Smooth muscle cell of the brain vasculature (primary cell): ENCODE measurements at regions not wholly inside any gene's neighbourhood (a gene's known extent, or its start where the extent isn't known, plus 50 kb on each side); places are given as distances from the start of the nearest gene placed in this dataset.

Source experiments
- DNase-seq: peaks from one replicate; pipeline ENCODE4 v3.0.0-alpha.2; 2012; ENCODE audit warnings: low read depth, low spot score

- DNase-seq = no peak
Measured at GRCh38 chr13:69571606-69572323, 535.9 kb upstream of the ATXN8OS start.

GRCh38 chr13:69567514-69567913 lies 540.1 kb upstream of the ATXN8OS start:
- DNase-seq = no peak

- no peak for DNase-seq
Measured at GRCh38 chr13:69566104-69566716, 541.4 kb upstream of the ATXN8OS start.

- no peak for DNase-seq
Measured at GRCh38 chr13:69565334-69565733, 542.3 kb upstream of the ATXN8OS start.

- DNase-seq = no peak
Measured at GRCh38 chr13:69556540-69557196, 551.0 kb upstream of the ATXN8OS start.

- DNase-seq = no peak
Measured at GRCh38 chr13:69553976-69554375, 553.6 kb upstream of the ATXN8OS start.

GRCh38 chr13:69551193-69551592 lies 556.4 kb upstream of the ATXN8OS start:
- DNase-seq = no peak

GRCh38 chr13:69547780-69548179 lies 559.8 kb upstream of the ATXN8OS start:
- DNase-seq = no peak

GRCh38 chr13:69545551-69545950 lies 562.1 kb upstream of the ATXN8OS start:
- no peak for DNase-seq

GRCh38 chr13:69524459-69525150 lies 583.0 kb upstream of the ATXN8OS start:
- no peak for DNase-seq

GRCh38 chr13:69496981-69497380 lies 610.6 kb upstream of the ATXN8OS start:
- no peak for DNase-seq

GRCh38 chr13:69495096-69495495 lies 612.5 kb upstream of the ATXN8OS start:
- no peak for DNase-seq

GRCh38 chr13:69487576-69487975 lies 620.0 kb upstream of the ATXN8OS start:
- no peak for DNase-seq

- DNase-seq = no peak
Measured at GRCh38 chr13:69485991-69486592, 621.5 kb upstream of the ATXN8OS start.

- DNase-seq = no peak
Measured at GRCh38 chr13:69477451-69477850, 630.2 kb upstream of the ATXN8OS start.

- DNase-seq = no peak
Measured at GRCh38 chr13:69474011-69474685, 633.5 kb upstream of the ATXN8OS start.

GRCh38 chr13:69468624-69469023 lies 639.0 kb upstream of the ATXN8OS start:
- DNase-seq = no peak

GRCh38 chr13:69461397-69461796 lies 646.2 kb upstream of the ATXN8OS start:
- DNase-seq = no peak

- DNase-seq = no peak
Measured at GRCh38 chr13:69459346-69459745, 648.3 kb upstream of the ATXN8OS start.

- DNase-seq = no peak
Measured at GRCh38 chr13:69458013-69458412, 649.6 kb upstream of the ATXN8OS start.

GRCh38 chr13:69450245-69450644 lies 657.4 kb upstream of the ATXN8OS start:
- no peak for DNase-seq
